Hypothalamus (tissue), 51 donors: ENCODE measurements at regions not wholly inside any gene's neighbourhood (a gene's known extent, or its start where the extent isn't known, plus 50 kb on each side); places are given as distances from the start of the nearest gene placed in this dataset.

Experiments used
- DNase-seq, 51 donors: peaks; one replicate each; lab custom pipeline; 2025; lab: John Stamatoyannopoulos, UW

DNA sequence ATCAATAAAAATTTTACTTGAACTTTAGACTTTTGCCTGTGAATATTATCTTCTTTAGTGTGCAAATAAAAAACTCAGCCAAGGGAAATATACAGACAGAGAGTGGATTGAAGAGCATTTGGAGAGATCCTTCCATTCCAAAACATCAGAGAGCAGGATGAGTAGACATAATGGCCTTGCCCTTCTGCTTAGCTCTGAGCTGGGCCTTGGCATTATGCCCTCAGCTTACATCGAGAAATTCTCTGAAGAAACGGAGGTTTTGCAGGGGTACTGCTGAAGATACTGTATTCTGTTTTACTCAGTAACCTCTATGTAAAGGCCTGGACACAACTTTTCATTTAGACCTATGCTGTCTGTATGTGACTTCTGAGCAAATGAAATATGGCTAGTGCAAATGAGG is 317.4 kb downstream of the STIM2 start:
- DNase-seq, result no peak

DNA sequence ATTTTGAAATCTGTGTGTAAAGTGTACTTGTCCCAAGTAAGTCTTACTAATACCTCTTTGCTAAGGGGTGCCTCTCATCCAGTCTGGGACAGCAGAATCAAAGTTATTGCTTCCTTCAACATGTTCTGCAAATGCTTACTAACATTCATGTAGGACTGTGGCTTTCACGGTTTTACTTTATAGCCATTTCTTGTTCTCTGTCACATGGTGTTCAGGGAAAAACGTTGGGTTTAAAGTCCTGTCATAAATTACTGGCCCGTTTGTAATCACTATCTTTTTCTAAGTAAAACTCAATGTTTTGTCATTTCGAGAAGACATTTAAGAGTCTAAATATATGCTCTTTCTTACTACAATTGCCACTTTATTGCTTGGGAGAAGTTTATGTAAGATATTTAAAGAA is 321.1 kb downstream of the STIM2 start:
- no peak for DNase-seq

DNA sequence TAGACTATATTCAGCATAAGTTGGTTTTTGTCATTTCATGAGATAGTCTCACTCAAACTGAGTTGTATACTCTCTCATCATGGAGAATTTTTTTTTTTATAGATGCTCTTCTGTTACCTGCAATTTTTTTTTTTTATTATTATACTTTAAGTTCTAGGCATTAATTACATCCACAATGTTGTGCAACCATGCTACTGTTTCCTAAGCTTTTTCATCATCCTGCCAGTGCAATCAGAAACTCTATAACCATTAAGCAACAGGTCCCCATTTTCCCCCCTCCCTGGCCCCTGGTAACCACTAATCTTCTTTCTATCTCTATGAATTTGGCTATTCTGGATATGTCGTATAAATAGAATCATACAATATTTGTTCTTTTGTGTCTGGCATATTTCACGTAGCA is 321.6 kb downstream of the STIM2 start:
- no peak for DNase-seq

DNA sequence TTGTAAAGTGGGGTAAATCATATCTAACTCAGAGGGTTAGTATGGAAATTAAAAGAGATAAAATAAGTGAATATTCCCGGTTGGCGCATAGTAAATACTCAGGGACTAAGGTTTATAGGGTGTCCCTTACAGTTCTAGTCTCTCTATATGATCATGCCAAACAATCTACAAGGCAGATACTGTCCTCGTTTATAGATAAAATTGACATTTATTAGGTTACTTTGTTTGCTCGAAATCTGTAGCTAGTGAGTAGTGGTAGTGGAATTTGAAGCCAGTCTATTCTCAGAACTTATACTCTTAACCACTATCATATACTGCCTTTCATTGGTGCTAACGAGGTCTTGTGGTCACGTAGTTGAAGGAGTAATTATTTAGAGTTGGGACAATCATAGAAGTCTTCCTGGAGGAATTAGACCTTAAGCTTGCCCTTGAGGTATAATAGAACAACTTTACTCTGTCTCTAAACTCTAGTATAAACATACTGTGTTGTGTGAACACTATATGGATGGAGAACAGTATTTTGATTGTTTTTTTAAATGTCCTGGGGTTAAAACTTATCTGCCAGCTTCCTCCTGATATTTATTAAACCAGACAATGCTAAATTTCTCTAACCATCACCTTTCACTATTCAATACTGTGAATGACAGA is 324.0 kb downstream of the STIM2 start:
- DNase-seq, result no peak

DNA sequence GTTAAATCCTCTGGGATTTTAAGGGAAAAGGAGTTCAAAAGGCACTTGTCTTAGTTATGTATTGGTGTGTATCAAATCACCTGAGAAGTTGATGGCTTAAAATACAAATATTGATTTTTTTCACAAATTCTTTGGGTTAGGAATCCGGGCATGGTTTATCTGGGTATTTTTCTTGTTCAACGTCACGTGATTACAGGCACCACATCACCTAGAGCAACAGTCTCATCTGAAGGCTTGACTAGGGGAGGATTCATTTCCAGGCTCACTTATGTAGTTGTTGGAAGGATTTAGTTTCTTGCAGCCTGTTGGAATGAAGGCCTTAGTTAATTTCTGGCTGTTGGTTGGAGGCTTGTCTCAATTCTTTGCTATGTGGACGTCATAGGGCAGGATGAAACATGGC is 326.1 kb downstream of the STIM2 start:
- DNase-seq, result no peak

DNA sequence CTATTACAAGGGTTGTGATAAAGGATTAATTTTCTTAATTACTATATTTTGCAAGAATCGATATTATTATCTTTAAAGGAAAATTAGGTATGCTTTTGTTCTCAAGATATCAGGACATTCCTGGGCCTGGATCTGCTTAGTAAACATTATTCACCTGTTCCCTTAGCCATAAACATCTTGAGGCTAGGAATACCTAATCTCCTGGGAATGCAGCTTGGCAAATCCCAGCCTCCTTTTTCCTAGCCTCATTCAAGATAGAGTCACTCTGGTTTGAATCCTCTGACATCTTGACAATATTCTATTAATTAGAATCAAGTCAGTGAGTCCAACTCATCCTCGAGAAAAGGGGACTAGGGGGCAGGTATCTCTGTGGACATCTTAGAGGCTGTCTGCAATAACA is 327.1 kb downstream of the STIM2 start:
- no peak for DNase-seq

DNA sequence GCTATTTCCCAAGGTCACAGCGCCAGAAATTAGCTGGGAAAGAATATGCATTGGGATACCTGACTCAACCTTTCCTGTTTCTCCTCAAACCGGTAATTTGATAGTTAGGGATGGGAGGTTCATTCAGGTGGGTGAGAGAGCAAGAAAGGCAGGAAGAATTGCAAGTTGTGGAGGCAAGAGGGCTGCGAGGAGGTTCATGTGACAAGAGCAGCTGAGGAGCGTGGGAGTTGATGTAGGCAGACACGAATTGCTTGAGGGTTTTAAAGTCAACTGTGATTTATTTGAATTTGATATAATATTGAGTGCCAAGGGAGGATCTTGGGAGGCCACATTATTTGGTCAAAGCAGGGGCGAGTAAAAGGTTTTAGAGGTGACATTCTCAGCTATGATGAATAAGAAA is 329.0 kb downstream of the STIM2 start:
- peak in 1 of 51 donors; percentile 8 for DNase-seq

DNA sequence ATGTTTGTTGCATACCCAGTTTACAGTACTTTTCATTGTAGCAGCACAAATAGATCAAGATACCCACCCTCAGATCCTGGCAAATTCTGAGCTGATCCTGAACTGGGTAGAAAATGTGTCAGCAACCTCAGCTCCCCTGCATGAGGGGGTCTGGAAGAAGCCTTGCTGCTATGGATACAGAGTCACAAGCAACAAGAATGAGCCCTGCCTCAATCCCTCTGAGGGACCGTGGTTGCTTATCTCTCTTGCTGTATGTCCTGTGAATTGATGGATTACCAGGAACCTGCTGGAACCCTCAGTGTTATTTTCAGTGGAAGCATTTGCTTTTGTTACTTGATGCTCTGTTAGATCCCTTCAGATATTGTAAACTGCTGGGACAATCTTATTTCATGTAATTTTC is 331.0 kb downstream of the STIM2 start:
- no peak for DNase-seq

DNA sequence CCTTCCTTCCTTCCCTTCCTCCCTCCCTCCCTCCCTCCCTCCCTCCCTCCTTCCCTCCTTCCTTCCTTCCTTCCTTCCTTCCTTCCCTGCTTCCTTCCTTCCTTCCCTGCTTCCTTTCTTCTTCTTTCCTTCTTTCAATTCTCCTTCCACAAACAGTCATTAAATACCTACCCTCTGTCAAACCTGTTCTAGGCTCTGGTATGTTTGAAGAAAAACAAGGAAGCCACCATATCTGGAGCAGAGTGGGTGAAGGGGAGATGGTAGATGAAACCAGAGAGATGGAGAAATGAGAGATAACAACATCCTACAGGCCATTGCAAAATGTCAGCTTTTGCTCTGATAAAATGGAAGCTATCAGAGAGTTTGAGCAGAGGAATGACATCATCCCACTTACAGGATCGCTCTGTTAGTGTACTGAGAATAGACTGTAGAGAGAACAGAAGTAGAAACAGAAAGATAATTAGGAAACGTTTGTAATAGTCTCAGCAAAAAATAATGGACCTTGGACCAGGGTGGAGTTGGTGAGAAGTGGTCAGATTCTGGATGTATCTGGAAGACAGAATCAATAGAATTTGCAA is 334.0 kb downstream of the STIM2 start:
- DNase-seq, result no peak

DNA sequence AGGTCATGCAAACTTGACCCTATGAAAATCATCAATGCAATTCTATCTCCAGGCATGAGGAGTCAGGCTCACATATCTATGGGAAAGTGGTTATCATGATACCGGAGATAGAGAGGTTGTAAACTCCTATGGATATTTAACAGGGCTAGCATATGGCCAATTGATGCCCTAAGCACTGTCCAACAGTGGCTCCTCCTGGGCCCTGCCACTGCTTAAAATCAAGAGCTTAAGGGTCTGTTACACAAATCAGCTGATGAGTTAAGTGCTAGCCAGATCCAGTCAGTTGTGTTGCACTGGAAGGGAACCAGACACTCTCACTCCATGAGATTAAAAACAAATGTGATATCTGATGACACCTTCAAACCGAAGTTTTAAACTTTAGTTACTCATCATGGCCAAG is 337.6 kb downstream of the STIM2 start:
- no peak for DNase-seq

DNA sequence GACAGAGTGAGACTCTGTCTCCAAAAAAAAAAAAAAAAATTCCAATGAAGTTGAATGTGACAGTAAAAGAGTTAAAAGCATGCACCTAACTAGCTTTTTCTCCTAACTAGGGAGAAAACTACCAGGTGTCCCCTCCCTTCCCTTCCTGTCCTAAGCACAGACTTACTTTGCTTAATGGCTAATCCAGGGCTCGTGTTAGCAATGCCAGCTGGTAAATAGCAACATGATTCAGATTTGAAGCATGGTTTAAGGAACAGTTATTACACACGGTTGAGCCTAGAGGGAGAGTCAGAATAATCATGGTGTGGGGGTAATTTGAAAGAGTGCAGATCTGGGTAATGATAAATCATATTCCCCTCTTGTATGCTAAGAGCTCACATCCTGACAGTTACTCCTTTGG is 338.3 kb downstream of the STIM2 start:
- DNase-seq, result no peak

DNA sequence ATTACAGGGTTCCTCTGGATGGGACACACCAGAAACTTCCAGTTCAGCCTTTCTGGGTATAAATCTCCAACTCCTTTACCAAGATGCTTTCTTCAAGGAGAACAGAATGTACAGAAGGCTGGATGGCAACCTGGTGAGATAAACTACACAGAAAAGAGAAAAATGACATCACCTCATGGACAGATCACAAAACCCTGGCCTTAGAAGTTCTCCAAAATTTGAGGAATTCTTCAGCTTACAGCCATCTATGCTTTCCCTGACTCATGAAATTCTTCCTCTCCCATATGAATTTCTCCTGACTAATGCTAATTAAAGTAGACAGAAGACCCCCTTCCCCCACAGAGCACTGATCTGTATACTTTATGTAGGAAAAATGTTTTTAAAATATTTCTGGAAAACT is 345.4 kb downstream of the STIM2 start:
- DNase-seq, result no peak

DNA sequence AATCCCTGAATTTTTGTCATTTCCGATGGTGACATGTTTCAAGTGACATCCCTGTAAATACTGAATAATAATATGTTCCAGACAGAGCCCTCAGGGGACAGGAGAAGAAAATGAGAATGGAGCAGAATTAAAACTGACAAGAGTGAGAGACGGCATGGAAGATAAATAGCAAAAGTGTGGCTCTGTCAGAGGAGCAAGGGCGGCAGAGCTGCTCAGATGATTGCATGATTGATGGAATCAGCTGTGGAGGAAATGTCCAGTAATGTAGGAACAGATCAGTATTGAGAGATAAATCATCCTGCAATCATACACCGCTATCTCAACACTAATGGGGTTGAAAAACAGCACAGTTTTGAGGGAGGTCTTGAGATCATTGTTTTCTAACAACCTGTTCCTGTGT is 350.3 kb downstream of the STIM2 start:
- no peak for DNase-seq

DNA sequence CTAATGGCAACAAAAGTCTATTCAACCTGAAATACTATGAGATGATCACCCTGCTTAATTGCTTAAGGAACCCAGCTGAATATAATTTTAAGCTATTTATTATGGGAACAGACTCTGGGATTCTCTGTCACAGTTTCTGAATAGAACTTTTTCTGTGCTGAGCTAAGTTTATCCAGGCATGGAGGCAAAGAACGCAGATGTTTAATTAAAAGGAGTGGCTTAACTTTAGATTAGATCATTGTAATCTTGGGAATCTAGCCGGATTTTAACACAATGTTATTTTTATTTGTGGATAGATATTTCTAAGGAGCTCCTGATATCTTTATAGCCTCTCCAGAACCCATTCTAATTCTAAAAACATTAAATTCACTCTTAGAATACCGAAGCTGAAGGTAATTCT is 353.4 kb downstream of the STIM2 start:
- no peak for DNase-seq

DNA sequence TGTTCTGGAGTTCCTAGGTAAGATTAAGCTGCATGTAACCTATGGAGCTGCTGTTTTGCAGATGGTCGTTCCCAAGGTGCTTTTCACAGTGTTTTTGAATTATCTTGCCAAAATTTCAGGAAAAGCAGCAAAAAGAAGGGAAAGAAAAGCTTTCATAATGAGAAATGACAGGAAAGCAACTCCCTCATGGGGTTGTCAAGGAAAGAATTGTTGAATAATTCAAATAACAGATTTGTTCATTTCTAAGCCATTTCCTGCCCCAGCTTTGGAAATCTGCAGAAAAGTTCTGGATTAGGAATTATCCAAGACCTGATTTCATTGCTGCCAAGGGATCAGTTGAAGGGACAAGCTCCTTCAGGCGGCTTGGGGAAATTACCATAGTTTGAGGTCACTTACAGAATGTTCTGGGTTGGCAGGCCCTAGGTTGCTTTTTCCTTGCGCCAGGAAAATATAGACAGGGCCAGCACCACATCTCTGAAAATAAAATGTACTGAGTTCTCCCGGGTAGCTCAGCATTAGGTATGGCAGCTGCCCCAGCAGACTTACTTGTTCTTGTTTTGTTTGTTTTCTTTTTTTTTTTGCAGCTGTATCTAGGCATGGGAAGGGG is 354.7 kb downstream of the STIM2 start:
- DNase-seq, result no peak

DNA sequence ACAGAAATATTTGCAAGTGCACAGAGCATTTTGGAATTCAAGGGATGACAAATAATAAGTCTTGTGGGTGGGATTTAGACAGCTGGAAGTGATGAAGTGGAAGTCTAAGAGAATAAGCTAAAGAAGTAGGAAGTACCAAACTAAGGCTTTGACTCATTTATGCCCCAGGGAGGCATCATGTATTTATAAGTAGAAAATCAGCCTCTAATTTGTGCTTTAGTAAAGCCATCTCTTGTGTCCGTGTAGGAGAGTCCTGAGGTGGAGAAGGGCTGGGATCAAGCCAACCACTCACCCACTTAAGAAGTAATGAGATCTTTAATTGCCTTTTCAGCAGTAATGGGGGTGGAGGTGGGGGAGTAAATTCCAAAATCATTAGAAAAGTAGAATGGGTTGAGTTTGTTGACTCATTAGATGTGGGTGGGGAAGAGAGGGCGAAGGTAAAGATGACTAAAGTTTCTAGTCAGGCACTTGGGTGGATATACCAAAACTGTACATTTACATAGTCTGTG is 356.7 kb downstream of the STIM2 start:
- DNase-seq, result peak in 2 of 51 donors; percentile 7 to 32

DNA sequence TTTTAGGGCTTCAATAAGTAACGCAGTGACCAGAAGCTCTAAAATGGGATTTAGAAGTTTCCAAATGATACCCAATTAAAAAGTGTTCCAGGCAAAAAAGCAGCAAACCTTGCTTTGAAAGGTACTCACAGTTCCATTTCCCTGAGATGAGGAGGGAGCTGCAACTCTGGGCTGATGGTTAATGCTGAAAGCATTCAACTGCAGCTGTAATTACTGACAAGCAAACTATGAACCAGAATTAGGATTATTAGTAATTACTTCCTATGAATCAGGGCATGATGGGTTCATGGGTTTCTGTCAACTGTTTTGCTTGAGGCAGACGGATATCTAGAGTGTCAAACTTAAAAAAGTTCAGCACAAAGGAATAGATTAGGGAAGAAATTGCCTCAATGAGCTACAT is 357.4 kb downstream of the STIM2 start:
- DNase-seq, result no peak

DNA sequence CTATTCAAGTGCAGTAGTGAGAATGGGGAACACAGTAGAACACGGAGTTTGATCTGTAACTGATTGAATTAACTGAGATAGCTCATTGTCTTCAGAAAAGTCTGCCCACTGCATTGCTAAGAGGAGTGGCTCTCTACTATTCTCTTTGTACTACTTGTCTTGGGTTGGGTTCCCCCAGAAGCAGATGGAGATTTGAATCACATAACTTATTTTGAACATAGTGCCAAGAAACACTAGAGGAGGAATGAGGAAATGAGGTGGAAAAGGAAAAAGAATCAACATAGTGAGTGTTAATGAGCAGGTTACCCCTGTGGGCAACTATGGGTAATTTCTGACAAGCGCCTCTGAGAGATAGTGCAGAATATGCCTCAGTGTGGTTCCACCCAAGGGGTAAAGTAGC is 362.7 kb downstream of the STIM2 start:
- no peak for DNase-seq

DNA sequence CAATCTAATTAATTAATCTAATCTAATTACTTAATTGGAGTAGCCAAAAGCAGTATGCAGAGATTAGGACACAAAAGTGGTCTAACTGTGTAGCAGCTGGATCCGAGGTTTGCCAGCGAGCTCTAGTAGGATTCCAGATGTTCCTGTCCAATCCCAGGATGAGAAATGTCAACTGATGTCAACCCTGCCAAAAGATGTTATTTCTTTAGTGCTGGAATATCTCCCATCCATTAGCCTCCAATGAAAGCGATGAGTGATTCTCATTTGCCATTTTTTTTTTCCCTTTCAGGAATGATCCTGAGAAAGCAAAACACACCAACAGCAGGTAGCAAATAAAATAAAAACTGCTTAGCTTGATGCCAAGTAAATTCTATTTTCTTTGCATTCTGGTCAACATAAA is 372.9 kb downstream of the STIM2 start:
- no peak for DNase-seq

DNA sequence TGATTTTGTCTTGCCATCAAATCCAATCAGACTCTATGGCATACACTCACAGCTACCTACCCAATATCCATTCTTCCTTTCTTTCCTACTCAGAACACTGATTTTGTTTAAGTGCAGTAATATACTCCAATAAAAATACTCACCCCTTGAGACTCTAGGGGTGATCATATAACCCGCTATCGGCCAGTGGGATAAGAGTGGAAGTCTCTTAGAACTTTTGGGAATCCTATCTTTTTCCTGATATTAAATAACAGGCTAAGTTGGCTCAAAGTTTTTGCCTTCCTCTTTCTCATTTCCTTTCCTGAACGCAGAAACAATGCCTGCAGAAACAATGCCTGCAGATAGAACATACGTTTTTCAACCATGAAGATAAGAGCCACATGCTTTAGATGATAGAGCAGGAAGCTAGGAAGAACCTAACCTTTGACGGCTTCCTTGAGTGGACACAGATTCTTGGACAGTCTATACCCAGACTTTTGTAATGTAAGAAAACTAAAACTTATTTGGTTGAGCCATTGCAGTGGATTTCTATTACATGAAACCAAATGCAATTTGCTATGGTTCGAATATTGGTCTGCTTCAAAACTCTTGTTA is 373.8 kb downstream of the STIM2 start:
- no peak for DNase-seq

DNA sequence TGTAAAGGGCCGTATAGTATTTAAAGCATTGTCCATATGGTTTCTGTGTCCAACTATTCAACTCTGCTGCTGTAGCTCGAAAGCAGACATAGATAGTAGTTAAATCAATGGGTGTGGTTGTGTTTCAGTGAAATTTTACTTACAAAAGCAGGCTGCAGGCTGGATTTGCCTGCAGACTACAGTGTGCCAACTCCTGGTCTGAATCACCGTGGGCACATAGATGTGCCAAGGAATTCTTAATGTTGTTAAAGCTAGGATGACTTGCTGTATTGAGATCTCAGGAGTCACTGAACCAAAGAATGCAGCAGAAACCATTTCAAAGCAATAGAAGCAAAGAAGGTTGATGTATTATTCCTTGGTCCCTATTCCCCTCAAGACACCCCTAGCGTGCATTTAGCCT is 379.0 kb downstream of the STIM2 start:
- no peak for DNase-seq

DNA sequence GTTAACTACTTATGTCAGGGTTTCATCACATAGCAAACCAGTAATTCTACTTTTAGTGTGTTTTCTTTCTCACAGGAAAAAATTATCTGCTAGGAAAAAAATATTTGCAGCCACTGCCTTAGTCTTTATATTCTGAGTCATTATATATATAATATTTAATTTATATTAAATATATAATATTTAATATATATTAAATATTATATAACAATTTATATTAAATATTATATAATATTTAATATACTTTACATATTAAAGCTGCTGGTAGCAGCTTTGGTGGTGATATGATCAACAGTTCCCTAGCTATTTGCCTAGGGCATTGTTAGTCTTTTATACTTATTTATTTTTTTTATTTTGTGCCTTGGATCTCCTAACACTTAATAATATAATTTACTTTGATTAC is 381.6 kb downstream of the STIM2 start:
- DNase-seq, result no peak
